ENCODE measurements at regions not wholly inside any gene's neighbourhood (a gene's known extent, or its start where the extent isn't known, plus 50 kb on each side); places are given as distances from the start of the nearest gene placed in this dataset.

DNA sequence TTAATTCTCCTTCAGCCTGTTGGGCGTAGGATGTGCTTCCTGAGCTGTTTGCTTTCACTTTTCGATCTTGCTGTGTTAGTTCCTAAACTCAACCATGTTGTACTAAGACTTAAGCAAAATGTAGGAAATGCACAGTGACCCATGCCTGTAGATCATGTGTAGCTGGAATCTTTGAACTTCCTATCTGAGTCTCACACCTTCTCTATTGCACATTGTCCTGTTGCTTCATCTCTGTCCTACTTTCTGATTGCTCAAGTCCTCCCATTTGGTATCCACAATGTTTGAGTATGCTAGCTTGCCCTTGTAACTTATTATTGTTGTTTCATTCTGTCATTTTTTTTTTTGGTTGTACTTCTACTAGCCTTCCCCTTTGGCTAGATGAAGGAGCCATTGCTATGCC, 239.6 kb downstream of the PPP1R2C start:
- no peak overlapping the region for H3K27ac ChIP-seq (ENCODE audit: low read depth, low read length)
- Mint-ChIP-seq H3K36me3 (no peaks in the 10 kb centered on the region), H3K4me3 (peak overlapping the region in 3 of 10 donors; percentile 0 to 47 (median 42)), H3K9me3 (peaks cover 0 to 3% (median 0%) of the 10 kb centered on the region in 11 donors), H3K27me3 (no peaks in the 10 kb centered on the region), H3K4me1 (peaks cover 0 to 13% (median 7%) of the 10 kb centered on the region in 7 donors), H3K27ac (no peak overlapping the region)
- no peak overlapping the region for H3K4me3 ChIP-seq (ENCODE audit: low read length)
- peaks cover 0 to 12% of the 10 kb centered on the region in 2 donors for H3K4me1 ChIP-seq (ENCODE audit: control insufficient read depth in 2 of 2, insufficient read depth in 2 of 2, low read length in 2 of 2)
- ATAC-seq (no peak), DNase-seq (no peak)
- H3K27me3 ChIP-seq (ENCODE audit: control insufficient read depth in 2 of 2, insufficient read depth in 2 of 2, low read length in 2 of 2), result no peaks in the 10 kb centered on the region
- intact Hi-C loops (cut with micrococcal nuclease), result no loop called here
- H3K9me3 ChIP-seq (ENCODE audit: control insufficient read depth in 2 of 3, low read length in 3 of 3), result no peaks in the 10 kb centered on the region
- no peaks in the 10 kb centered on the region for H3K36me3 ChIP-seq (ENCODE audit: control insufficient read depth in 2 of 3, insufficient read depth in 3 of 3, low read length in 3 of 3)
- POLR2A ChIA-PET, result no interaction called here
- CTCF ChIA-PET, result no interaction called here

DNA sequence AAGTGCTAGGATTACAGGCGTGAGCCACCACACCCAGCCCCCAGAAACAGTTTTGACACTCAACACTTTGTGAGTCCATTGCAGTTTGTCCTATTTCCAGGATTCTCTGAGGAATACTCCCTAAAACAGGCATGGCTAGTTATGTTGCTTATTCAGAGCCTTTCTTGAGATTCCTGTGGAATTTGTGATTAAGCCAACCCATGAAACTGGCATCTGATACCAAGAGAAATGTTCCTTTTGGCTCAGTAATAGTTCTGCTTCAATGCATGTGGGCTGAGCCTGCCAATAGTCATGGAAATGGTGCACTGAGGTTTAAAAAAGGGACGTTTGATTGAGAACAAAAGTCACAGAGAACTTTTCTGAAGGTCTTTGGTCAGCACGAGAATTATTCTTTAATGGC, 241.7 kb downstream of the PPP1R2C start:
- no peaks in the 10 kb centered on the region for H3K9me3 ChIP-seq (ENCODE audit: control insufficient read depth in 2 of 3, low read length in 3 of 3)
- H3K4me1 ChIP-seq (ENCODE audit: control insufficient read depth in 2 of 2, insufficient read depth in 2 of 2, low read length in 2 of 2), result peaks cover 0 to 12% of the 10 kb centered on the region in 2 donors
- H3K27me3 ChIP-seq (ENCODE audit: control insufficient read depth in 2 of 2, insufficient read depth in 2 of 2, low read length in 2 of 2), result no peaks in the 10 kb centered on the region
- ChIA-PET CTCF (no interaction called here), POLR2A (no interaction called here)
- intact Hi-C loops (cut with micrococcal nuclease), result no loop called here
- Mint-ChIP-seq H3K36me3 (no peaks in the 10 kb centered on the region), H3K27ac (no peak overlapping the region), H3K4me1 (peaks cover 0 to 17% (median 7%) of the 10 kb centered on the region in 7 donors), H3K4me3 (no peak overlapping the region), H3K27me3 (no peaks in the 10 kb centered on the region), H3K9me3 (peaks cover 0 to 2% (median 0%) of the 10 kb centered on the region in 11 donors)
- no peaks in the 10 kb centered on the region for H3K36me3 ChIP-seq (ENCODE audit: control insufficient read depth in 2 of 3, insufficient read depth in 3 of 3, low read length in 3 of 3)
- ATAC-seq (no peak), DNase-seq (no peak)
- H3K27ac ChIP-seq (ENCODE audit: low read depth, low read length), result no peak overlapping the region
- no peak overlapping the region for H3K4me3 ChIP-seq (ENCODE audit: low read length)

- H3K4me1 ChIP-seq (ENCODE audit: control insufficient read depth in 2 of 2, insufficient read depth in 2 of 2, low read length in 2 of 2), result peaks cover 0 to 12% of the 10 kb centered on the region in 2 donors
- H3K36me3 ChIP-seq (ENCODE audit: control insufficient read depth in 2 of 3, insufficient read depth in 3 of 3, low read length in 3 of 3), result no peaks in the 10 kb centered on the region
- POLR2A ChIA-PET, result interaction anchor here (0.7 kb wide), 1 partner anchor 622 kb away, joined by 3 read pairs; no protein-coding TSS in a partner anchor
- Mint-ChIP-seq H3K27ac (peak overlapping the region in 1 of 9 donors; percentile 30), H3K4me3 (no peak overlapping the region), H3K27me3 (no peaks in the 10 kb centered on the region), H3K4me1 (peaks cover 0 to 25% (median 7%) of the 10 kb centered on the region in 7 donors), H3K9me3 (peaks cover 0 to 2% (median 0%) of the 10 kb centered on the region in 11 donors), H3K36me3 (no peaks in the 10 kb centered on the region)
- intact Hi-C loops (cut with micrococcal nuclease), result no loop called here
- no peaks in the 10 kb centered on the region for H3K9me3 ChIP-seq (ENCODE audit: control insufficient read depth in 2 of 3, low read length in 3 of 3)
- no peak overlapping the region for H3K4me3 ChIP-seq (ENCODE audit: low read length)
- DNase-seq (no peak), ATAC-seq (no peak)
- CTCF ChIA-PET, result interaction anchor here (0.6 kb wide), 1 partner anchor 9 kb away, joined by 4 read pairs; no protein-coding TSS in a partner anchor
- no peaks in the 10 kb centered on the region for H3K27me3 ChIP-seq (ENCODE audit: control insufficient read depth in 2 of 2, insufficient read depth in 2 of 2, low read length in 2 of 2)
- H3K27ac ChIP-seq (ENCODE audit: low read depth, low read length), result no peak overlapping the region
These were observed 242.7 kb downstream of the PPP1R2C start for GRCh38 chrX:42535233-42535632.

GRCh38 chrX:42533761-42534160, 244.2 kb downstream of the PPP1R2C start:
- H3K27me3 Mint-ChIP-seq, result no peaks in the 10 kb centered on the region
- peaks cover 0 to 11% of the 10 kb centered on the region in 2 donors for H3K4me1 ChIP-seq (ENCODE audit: control insufficient read depth in 2 of 2, insufficient read depth in 2 of 2, low read length in 2 of 2)
- POLR2A ChIA-PET, result no interaction called here

GRCh38 chrX:42531441-42531840, 246.5 kb downstream of the PPP1R2C start:
- POLR2A ChIA-PET, result no interaction called here
- H3K27me3 Mint-ChIP-seq, result no peaks in the 10 kb centered on the region
- Histone ChIP-seq H3K27ac (ENCODE audit: low read depth, low read length) (no peak overlapping the region), H3K4me1 (ENCODE audit: control insufficient read depth in 2 of 2, insufficient read depth in 2 of 2, low read length in 2 of 2) (peaks cover 0 to 5% of the 10 kb centered on the region in 2 donors), H3K36me3 (ENCODE audit: control insufficient read depth in 2 of 3, insufficient read depth in 3 of 3, low read length in 3 of 3) (no peaks in the 10 kb centered on the region), H3K9me3 (ENCODE audit: control insufficient read depth in 2 of 3, low read length in 3 of 3) (no peaks in the 10 kb centered on the region), H3K4me3 (ENCODE audit: low read length) (no peak overlapping the region), H3K27me3 (ENCODE audit: control insufficient read depth in 2 of 2, insufficient read depth in 2 of 2, low read length in 2 of 2) (no peaks in the 10 kb centered on the region)
- CTCF ChIA-PET, result no interaction called here
- peaks cover 0 to 13% (median 2%) of the 10 kb centered on the region in 11 donors for H3K9me3 Mint-ChIP-seq
- DNase-seq (peak in 7 of 9 donors; percentile 4 to 43 (median 21)), ATAC-seq (peak; percentile 58)
- no peaks in the 10 kb centered on the region for H3K36me3 Mint-ChIP-seq
- H3K27ac Mint-ChIP-seq, result peak overlapping the region in 3 of 9 donors; percentile 19 to 54 (median 44)
- peaks cover 0 to 13% (median 0%) of the 10 kb centered on the region in 7 donors for H3K4me1 Mint-ChIP-seq
- H3K4me3 Mint-ChIP-seq, result no peak overlapping the region
- intact Hi-C loops (cut with micrococcal nuclease), result no loop called here

More at GRCh38 chrX:42533761-42534160, 244.2 kb downstream of the PPP1R2C start:
- intact Hi-C loops (cut with micrococcal nuclease), result no loop called here
- Mint-ChIP-seq H3K9me3 (peaks cover 0 to 4% (median 2%) of the 10 kb centered on the region in 11 donors), H3K4me3 (no peak overlapping the region), H3K36me3 (no peaks in the 10 kb centered on the region), H3K27ac (no peak overlapping the region), H3K4me1 (peaks cover 0 to 23% (median 6%) of the 10 kb centered on the region in 7 donors)
- H3K36me3 ChIP-seq (ENCODE audit: control insufficient read depth in 2 of 3, insufficient read depth in 3 of 3, low read length in 3 of 3), result no peaks in the 10 kb centered on the region
- CTCF ChIA-PET, result no interaction called here
- no peak overlapping the region for H3K27ac ChIP-seq (ENCODE audit: low read depth, low read length)
- no peak overlapping the region for H3K4me3 ChIP-seq (ENCODE audit: low read length)
- no peaks in the 10 kb centered on the region for H3K27me3 ChIP-seq (ENCODE audit: control insufficient read depth in 2 of 2, insufficient read depth in 2 of 2, low read length in 2 of 2)
- H3K9me3 ChIP-seq (ENCODE audit: control insufficient read depth in 2 of 3, low read length in 3 of 3), result no peaks in the 10 kb centered on the region
- DNase-seq (no peak), ATAC-seq (no peak)

DNA sequence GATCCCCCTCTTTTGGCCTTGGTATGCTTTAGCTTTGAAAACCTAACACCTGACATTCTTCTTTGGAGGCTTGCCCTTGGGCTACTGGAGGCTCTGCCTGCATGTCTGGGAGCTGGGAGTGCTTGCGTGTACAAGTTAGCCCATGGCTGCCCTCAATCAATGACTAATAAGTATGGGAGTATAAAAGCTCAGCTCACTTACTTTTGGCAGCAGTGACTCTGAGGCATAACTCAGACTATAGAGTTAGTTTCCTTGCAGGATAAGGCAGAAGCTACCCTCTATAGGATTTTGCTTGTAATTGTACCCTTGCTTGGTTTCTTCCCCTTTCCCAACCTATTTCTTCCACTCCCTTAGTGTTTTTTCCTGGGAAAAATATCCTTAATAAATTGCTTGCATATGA, 247.9 kb downstream of the PPP1R2C start:
- Mint-ChIP-seq H3K27me3 (no peaks in the 10 kb centered on the region), H3K4me3 (no peak overlapping the region), H3K9me3 (peaks cover 0 to 13% (median 2%) of the 10 kb centered on the region in 11 donors), H3K4me1 (peaks cover 0 to 13% (median 0%) of the 10 kb centered on the region in 7 donors), H3K27ac (peak overlapping the region in 1 of 9 donors; percentile 75), H3K36me3 (no peaks in the 10 kb centered on the region)
- Histone ChIP-seq H3K4me3 (ENCODE audit: low read length) (no peak overlapping the region), H3K27ac (ENCODE audit: low read depth, low read length) (no peak overlapping the region), H3K4me1 (ENCODE audit: control insufficient read depth in 2 of 2, insufficient read depth in 2 of 2, low read length in 2 of 2) (no peaks in the 10 kb centered on the region), H3K9me3 (ENCODE audit: control insufficient read depth in 2 of 3, low read length in 3 of 3) (no peaks in the 10 kb centered on the region), H3K27me3 (ENCODE audit: control insufficient read depth in 2 of 2, insufficient read depth in 2 of 2, low read length in 2 of 2) (no peaks in the 10 kb centered on the region), H3K36me3 (ENCODE audit: control insufficient read depth in 2 of 3, insufficient read depth in 3 of 3, low read length in 3 of 3) (no peaks in the 10 kb centered on the region)
- no peak for DNase-seq
- ChIA-PET POLR2A (no interaction called here), CTCF (no interaction called here)
- intact Hi-C loops (cut with micrococcal nuclease), result no loop called here
- ATAC-seq, result no peak

DNA sequence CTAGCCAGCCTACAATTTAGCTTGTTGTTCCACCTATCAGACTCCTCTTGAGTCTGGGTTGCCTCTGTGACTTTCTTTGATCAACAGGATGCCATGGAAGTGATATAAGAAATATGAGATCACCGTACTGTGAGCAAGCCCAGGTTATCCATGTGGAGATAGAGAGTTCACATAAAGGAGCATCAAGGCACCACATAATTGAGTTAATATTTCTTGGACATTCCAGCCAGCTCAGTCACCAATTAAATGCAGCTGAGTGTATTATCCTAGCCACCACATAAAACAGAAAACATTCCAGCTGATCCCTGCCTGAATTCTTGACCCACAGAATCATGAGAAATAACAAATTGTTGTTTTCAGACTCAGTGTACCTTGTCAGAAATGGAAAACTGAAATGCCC, 253.6 kb downstream of the PPP1R2C start:
- H3K27me3 Mint-ChIP-seq, result no peaks in the 10 kb centered on the region
- H3K4me3 ChIP-seq (ENCODE audit: low read length), result no peak overlapping the region
- H3K4me1 Mint-ChIP-seq, result peaks cover 0 to 2% (median 0%) of the 10 kb centered on the region in 7 donors
- H3K9me3 Mint-ChIP-seq, result peaks cover 0 to 13% (median 0%) of the 10 kb centered on the region in 11 donors
- no peaks in the 10 kb centered on the region for H3K36me3 ChIP-seq (ENCODE audit: control insufficient read depth in 2 of 3, insufficient read depth in 3 of 3, low read length in 3 of 3)
- DNase-seq (no peak), ATAC-seq (no peak)
- no peak overlapping the region for H3K27ac ChIP-seq (ENCODE audit: low read depth, low read length)
- no peak overlapping the region for H3K27ac Mint-ChIP-seq
- intact Hi-C loops (cut with micrococcal nuclease), result no loop called here
- no peaks in the 10 kb centered on the region for H3K9me3 ChIP-seq (ENCODE audit: control insufficient read depth in 2 of 3, low read length in 3 of 3)
- no peaks in the 10 kb centered on the region for H3K36me3 Mint-ChIP-seq
- no peaks in the 10 kb centered on the region for H3K4me1 ChIP-seq (ENCODE audit: control insufficient read depth in 2 of 2, insufficient read depth in 2 of 2, low read length in 2 of 2)
- no peak overlapping the region for H3K4me3 Mint-ChIP-seq
- POLR2A ChIA-PET, result no interaction called here
- CTCF ChIA-PET, result no interaction called here
- no peaks in the 10 kb centered on the region for H3K27me3 ChIP-seq (ENCODE audit: control insufficient read depth in 2 of 2, insufficient read depth in 2 of 2, low read length in 2 of 2)

Data from naive thymus-derived CD4-positive, alpha-beta T cell (primary cell).